Erythroblast (primary cell): ENCODE measurements at regions not wholly inside any gene's neighbourhood (a gene's known extent, or its start where the extent isn't known, plus 50 kb on each side); places are given as distances from the start of the nearest gene placed in this dataset.

Source experiments
- GATA1 ChIP-seq: IDR thresholded peaks from 2 replicates; pipeline ENCODE4 v1.6.1; 2011; ENCODE audit warnings: low read depth, mild to moderate bottlenecking, control low read depth, low read length, moderate library complexity
- POLR2A ChIP-seq: IDR thresholded peaks from 2 replicates; pipeline ENCODE4 v1.6.1; 2011; ENCODE audit warnings: mild to moderate bottlenecking, low read length

DNA sequence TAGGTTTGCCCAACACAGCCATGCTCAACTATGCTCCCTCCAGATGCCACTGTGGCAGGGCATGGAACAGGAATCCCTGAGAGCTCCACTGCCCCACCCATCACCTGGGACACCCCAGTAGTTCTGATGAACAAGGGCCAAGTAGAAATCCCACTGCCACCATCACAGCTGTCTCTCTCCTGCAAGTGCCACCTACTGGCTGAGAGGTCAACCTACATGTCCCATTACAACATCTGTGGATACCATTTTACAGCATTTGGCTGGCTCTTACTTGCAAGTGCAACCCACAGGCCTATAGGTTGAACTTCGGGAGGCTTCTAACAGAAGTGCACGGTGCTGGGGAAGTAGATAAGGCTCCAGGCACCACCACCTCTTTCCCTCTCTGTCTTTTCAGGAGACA lies 142.5 kb downstream of the CXXC4 start:
- TF ChIP-seq POLR2A = no peak
- no peak for TF ChIP-seq GATA1
